GM12878 (cell line): ENCODE measurements at regions not wholly inside any gene's neighbourhood (a gene's known extent, or its start where the extent isn't known, plus 50 kb on each side); places are given as distances from the start of the nearest gene placed in this dataset.

Experiments
- ATAC-seq: fragments of 200-7000 bp; cut with Tn5 transposase; 3 replicates; pipeline ENCODE4 v1.9.1; 2020; ENCODE audit warnings: mild to moderate bottlenecking, moderate library complexity
- BruUV-seq: library from RNA; stranded (reverse); fragments of 400-500 nt; replicated peaks from 2 replicates; lab custom pipeline; 2021; lab: Mats Ljungman, UMichigan
- CTCF ChIA-PET: fragments of 300-600 bp; sonication (Branson Sonifier 250); formaldehyde crosslinking; extraction: SDS; loops from one replicate; lab custom pipeline; 2021; ENCODE audit warnings: inconsistent platforms; lab: Yijun Ruan, JAX
- POLR2A ChIA-PET: fragments of 350-600 bp; formaldehyde crosslinking; extraction: SDS; loops from one replicate; lab custom pipeline; 2021; ENCODE audit warnings: inconsistent platforms; lab: Charles Lee
- RAD21 ChIA-PET: fragments of 300-600 bp; sonication (Branson Sonifier 250); formaldehyde crosslinking; loops from one replicate; lab custom pipeline; 2023; ENCODE audit warnings: antibody characterized with exemption; ENCODE audit not compliant: unreplicated experiment; lab: Charles Lee
- SMC1A ChIA-PET: fragments of 300-600 bp; sonication (Branson Sonifier 250); formaldehyde crosslinking; loops from one replicate; lab custom pipeline; 2023; ENCODE audit not compliant: unreplicated experiment, uncharacterized antibody; lab: Charles Lee
- DNase-seq: peaks from one replicate; pipeline ENCODE4 v3.0.0-alpha.2; 2011; ENCODE audit warnings: low read depth, low spot score
- FAIRE-seq: peaks from 3 replicates; lab custom pipeline; 2011; peaks lifted over from hg19 to GRCh38; lab: Jason Lieb, UNC
- H2AFZ ChIP-seq: 2 replicates; pipeline ENCODE4 v1.6.0; 2011; ENCODE audit warnings: low read depth, low read length, control low read depth; ENCODE audit not compliant: control insufficient read depth
- H3K27ac ChIP-seq: 2 replicates; pipeline ENCODE4 v1.5.1; 2011; ENCODE audit warnings: control low read depth; ENCODE audit not compliant: control insufficient read depth, insufficient read depth
- H3K27me3 ChIP-seq, 2 experiments: replicated peaks in 1 of 2; 2 replicates each; pipeline versions ENCODE4 v1.6.0 to v1.6.1; 2011; ENCODE audit warnings: low read length in 1 of 2; ENCODE audit not compliant: control insufficient read depth in 2 of 2, insufficient read depth in 2 of 2
- H3K36me3 ChIP-seq, 2 experiments: 2 replicates each; pipeline ENCODE4 v1.5.1; 2011; ENCODE audit warnings: low read length in 1 of 2; ENCODE audit not compliant: control insufficient read depth in 2 of 2, insufficient read depth in 2 of 2
- H3K4me1 ChIP-seq: 2 replicates; pipeline ENCODE4 v1.6.1; 2011; ENCODE audit warnings: mild to moderate bottlenecking, low read length, moderate library complexity, mixed read lengths; ENCODE audit not compliant: control insufficient read depth, insufficient read depth
- H3K4me2 ChIP-seq: 2 replicates; pipeline ENCODE4 v1.6.0; 2011; ENCODE audit warnings: control low read depth; ENCODE audit not compliant: control insufficient read depth, insufficient read depth
- H3K4me3 ChIP-seq: fragments of 200-600 bp; sonication (generic); 2 replicates; pipeline ENCODE4 v1.5.1; 2016
- H3K79me2 ChIP-seq: 2 replicates; pipeline ENCODE4 v1.6.0; 2011; ENCODE audit warnings: low read length; ENCODE audit not compliant: control insufficient read depth, insufficient read depth
- H3K9ac ChIP-seq: 2 replicates; pipeline ENCODE4 v1.8.0; 2011; ENCODE audit warnings: low read length, control low read depth, mixed read lengths; ENCODE audit not compliant: control insufficient read depth, insufficient read depth
- H3K9me3 ChIP-seq: replicated peaks from 3 replicates; pipeline ENCODE4 v1.5.1; 2011; ENCODE audit warnings: mild to moderate bottlenecking, low read length; ENCODE audit not compliant: control insufficient read depth, insufficient read depth
- H4K20me1 ChIP-seq: 2 replicates; pipeline ENCODE4 v1.6.0; 2011; ENCODE audit not compliant: control insufficient read depth, insufficient read depth
- BMI1 ChIP-seq: fragments of 450-650 bp; IDR thresholded peaks from 2 replicates; pipeline ENCODE4 v1.6.1; 2016; ENCODE audit warnings: mild to moderate bottlenecking, moderate library complexity, borderline replicate concordance
- HDAC2 ChIP-seq: fragments of 200-600 bp; sonication (generic); IDR thresholded peaks from 2 replicates; pipeline ENCODE4 v1.6.1; 2017
- IKZF1 ChIP-seq: fragments of 450-650 bp; conservative IDR thresholded peaks from 2 replicates; pipeline ENCODE4 v1.6.1; 2017; ENCODE audit warnings: antibody characterized with exemption, mild to moderate bottlenecking
- IRF4 ChIP-seq: IDR thresholded peaks from 2 replicates; pipeline ENCODE4 v1.6.1; 2011; ENCODE audit warnings: low read depth, low read length
- KAT2A ChIP-seq: conservative IDR thresholded peaks from 2 replicates; pipeline ENCODE4 v1.6.1; 2011; ENCODE audit warnings: low read depth, low read length; ENCODE audit not compliant: control insufficient read depth
- MTA2 ChIP-seq: fragments of 450-650 bp; IDR thresholded peaks from 2 replicates; pipeline ENCODE4 v1.6.1; 2016; ENCODE audit warnings: low read depth, mild to moderate bottlenecking, moderate library complexity
- SP1 ChIP-seq: IDR thresholded peaks from one replicate; pipeline ENCODE4 v1.6.1; 2011; ENCODE audit warnings: low read depth, low read length
- TBL1XR1 ChIP-seq: IDR thresholded peaks from 2 replicates; pipeline ENCODE4 v1.6.1; 2012; ENCODE audit warnings: low read depth, low read length, improper control_type of control experiment
- TCF12 ChIP-seq: IDR thresholded peaks from 2 replicates; pipeline ENCODE4 v1.6.1; 2011; ENCODE audit warnings: low read depth, mild to moderate bottlenecking, low read length
- ZNF622 ChIP-seq: fragments of 450-650 bp; IDR thresholded peaks from 2 replicates; pipeline ENCODE4 v1.6.1; 2017; ENCODE audit warnings: mild to moderate bottlenecking, inconsistent platforms
- ZZZ3 ChIP-seq: IDR thresholded peaks from 2 replicates; pipeline ENCODE4 v1.6.1; 2011; ENCODE audit warnings: low read depth; ENCODE audit not compliant: control insufficient read depth, insufficient read length
- WGBS: methylation state at CpG from one replicate; pipeline ENCODE4 v1.1.6; 2016; ENCODE audit warnings: low lambda C conversion rate; ENCODE audit not compliant: insufficient replicate concordance, insufficient coverage; ENCODE audit errors: missing lambda C conversion rate; 5-methylcytosine and 5-hydroxymethylcytosine counted together
- in situ Hi-C: fragments of 300-500 bp; cut with MboI; formaldehyde crosslinking; loops from 9 replicates; pipeline ENCODE4 v1.14.3; 2018; ENCODE audit warnings: mixed read lengths
- intact Hi-C: fragments of 100-400 bp; cut with micrococcal nuclease; formaldehyde crosslinking; loops from one replicate; pipeline ENCODE4 v1.14.2; 2022; ENCODE audit not compliant: unreplicated experiment
- TF ChIP-seq, protein P1 (sequence below): fragments of 150-350 bp; IDR thresholded peaks from 2 replicates; pipeline ENCODE4 v1.6.1; 2014; ENCODE audit warnings: mild to moderate bottlenecking, low read depth, low read length
- TF ChIP-seq, protein P2 (sequence below): fragments of 450-650 bp; IDR thresholded peaks from 2 replicates; pipeline ENCODE4 v1.6.1; 2014; ENCODE audit warnings: mild to moderate bottlenecking
- TF ChIP-seq, protein P3 (sequence below): IDR thresholded peaks from 2 replicates; pipeline ENCODE4 v1.6.1; 2012; ENCODE audit warnings: low read depth, low read length, improper control_type of control experiment

DNA sequence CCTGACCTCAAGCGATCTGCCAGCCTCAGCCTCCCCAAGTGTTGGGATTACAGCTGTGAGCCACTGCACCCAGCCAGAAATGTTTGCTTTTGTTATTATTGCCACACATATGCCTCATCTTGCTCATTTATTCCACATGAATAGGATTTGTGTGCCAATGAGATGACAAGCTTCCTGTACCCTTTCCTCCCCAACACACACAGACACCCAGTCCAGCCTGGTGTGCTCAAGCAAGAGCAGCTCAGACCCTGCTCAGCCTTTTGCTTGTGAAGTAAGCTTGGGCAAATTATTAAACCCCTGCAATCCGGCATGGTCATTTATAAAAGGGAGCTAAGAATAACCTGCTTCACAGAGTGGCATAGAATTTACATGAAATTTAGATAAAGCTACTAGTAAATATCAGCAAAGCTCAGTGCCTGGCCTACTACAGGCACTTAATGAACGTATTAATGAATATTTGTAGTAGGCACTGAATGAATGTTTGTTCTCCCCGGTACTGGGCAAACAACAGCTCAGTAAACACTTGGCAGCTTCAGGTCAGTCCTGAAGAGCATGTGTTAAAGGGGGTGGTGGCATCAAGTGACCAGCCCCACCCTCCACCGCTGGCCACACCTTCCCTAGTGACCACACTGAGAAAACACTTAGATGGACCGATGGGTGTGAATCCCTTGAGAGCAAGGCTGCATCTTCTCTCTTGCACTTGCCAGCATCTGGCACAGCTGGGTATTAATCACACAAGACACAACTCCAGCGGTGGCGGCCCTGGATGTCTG is 280.2 kb downstream of the SRBD1 start:
- CTCF ChIA-PET: no interaction called here
- Histone ChIP-seq H3K36me3 (no peaks in the 10 kb centered on the region), H2AFZ (no peak overlapping the region), H3K4me3 (no peak overlapping the region), H3K4me1 (no peaks in the 10 kb centered on the region), H3K27ac (no peak overlapping the region), H3K79me2 (no peaks in the 10 kb centered on the region), H3K4me2 (no peak overlapping the region), H3K27me3 (no peaks in the 10 kb centered on the region), H3K9ac (no peak overlapping the region), H3K9me3 (no peaks in the 10 kb centered on the region), H4K20me1 (no peaks in the 10 kb centered on the region)
- POLR2A ChIA-PET: no interaction called here
- SMC1A ChIA-PET: interaction anchor here (1.1 to 1.5 kb wide), 3 partner anchors 40 to 163 kb away, joined by 3 to 6 read pairs (median 3); no protein-coding TSS in a partner anchor
- intact Hi-C loops (no loop called here), in situ Hi-C loops (no loop called here)
- TF ChIP-seq IRF4 (no peak), ZZZ3 (no peak), TBL1XR1 (no peak), TCF12 (no peak), BMI1 (no peak), IKZF1 (no peak), SP1 (no peak), MTA2 (no peak), HDAC2 (no peak), ZNF622 (no peak), KAT2A (no peak)
- TF ChIP-seq, protein P1, sequence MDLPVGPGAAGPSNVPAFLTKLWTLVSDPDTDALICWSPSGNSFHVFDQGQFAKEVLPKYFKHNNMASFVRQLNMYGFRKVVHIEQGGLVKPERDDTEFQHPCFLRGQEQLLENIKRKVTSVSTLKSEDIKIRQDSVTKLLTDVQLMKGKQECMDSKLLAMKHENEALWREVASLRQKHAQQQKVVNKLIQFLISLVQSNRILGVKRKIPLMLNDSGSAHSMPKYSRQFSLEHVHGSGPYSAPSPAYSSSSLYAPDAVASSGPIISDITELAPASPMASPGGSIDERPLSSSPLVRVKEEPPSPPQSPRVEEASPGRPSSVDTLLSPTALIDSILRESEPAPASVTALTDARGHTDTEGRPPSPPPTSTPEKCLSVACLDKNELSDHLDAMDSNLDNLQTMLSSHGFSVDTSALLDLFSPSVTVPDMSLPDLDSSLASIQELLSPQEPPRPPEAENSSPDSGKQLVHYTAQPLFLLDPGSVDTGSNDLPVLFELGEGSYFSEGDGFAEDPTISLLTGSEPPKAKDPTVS: no peak
- TF ChIP-seq, protein P2, sequence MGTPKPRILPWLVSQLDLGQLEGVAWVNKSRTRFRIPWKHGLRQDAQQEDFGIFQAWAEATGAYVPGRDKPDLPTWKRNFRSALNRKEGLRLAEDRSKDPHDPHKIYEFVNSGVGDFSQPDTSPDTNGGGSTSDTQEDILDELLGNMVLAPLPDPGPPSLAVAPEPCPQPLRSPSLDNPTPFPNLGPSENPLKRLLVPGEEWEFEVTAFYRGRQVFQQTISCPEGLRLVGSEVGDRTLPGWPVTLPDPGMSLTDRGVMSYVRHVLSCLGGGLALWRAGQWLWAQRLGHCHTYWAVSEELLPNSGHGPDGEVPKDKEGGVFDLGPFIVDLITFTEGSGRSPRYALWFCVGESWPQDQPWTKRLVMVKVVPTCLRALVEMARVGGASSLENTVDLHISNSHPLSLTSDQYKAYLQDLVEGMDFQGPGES: no peak
- TF ChIP-seq, protein P3, sequence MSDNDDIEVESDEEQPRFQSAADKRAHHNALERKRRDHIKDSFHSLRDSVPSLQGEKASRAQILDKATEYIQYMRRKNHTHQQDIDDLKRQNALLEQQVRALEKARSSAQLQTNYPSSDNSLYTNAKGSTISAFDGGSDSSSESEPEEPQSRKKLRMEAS: no peak
- ATAC-seq (no peak), FAIRE-seq (no peak), DNase-seq (no peak)
- WGBS: 42% methylated on average over 8 of the region's 8 CpGs
- BruUV-seq: no TSS peak
- RAD21 ChIA-PET: interaction anchor here (1.2 to 1.3 kb wide), 2 partner anchors 115 to 350 kb away, joined by 3 read pairs; no protein-coding TSS in a partner anchor
